ENCODE measurements at regions not wholly inside any gene's neighbourhood (a gene's known extent, or its start where the extent isn't known, plus 50 kb on each side); places are given as distances from the start of the nearest gene placed in this dataset.

- H3K27ac Mint-ChIP-seq (ENCODE audit: unreplicated experiment): no peak overlapping the region
- no peaks in the 10 kb centered on the region for H3K36me3 Mint-ChIP-seq (ENCODE audit: low read depth)
- peaks cover 9% of the 10 kb centered on the region for H3K27me3 Mint-ChIP-seq (ENCODE audit: low read depth)
- no peak overlapping the region for H3K4me3 Mint-ChIP-seq (ENCODE audit: unreplicated experiment)
- DNase-seq (ENCODE audit: low spot score): no peak
- no peaks in the 10 kb centered on the region for H3K4me1 Mint-ChIP-seq (ENCODE audit: low read depth)
- no peak for TF ChIP-seq CTCF (IDR thresholded peaks at IDR 0.05)
- H3K9me3 Mint-ChIP-seq (ENCODE audit: low read depth): no peaks in the 10 kb centered on the region
Measured at GRCh38 chr5:164578401-164578800, 1073.0 kb downstream of the MAT2B start.

- Mint-ChIP-seq H3K4me1 (ENCODE audit: low read depth) (no peaks in the 10 kb centered on the region), H3K27me3 (ENCODE audit: low read depth) (peaks cover 9% of the 10 kb centered on the region), H3K36me3 (ENCODE audit: low read depth) (no peaks in the 10 kb centered on the region), H3K27ac (ENCODE audit: unreplicated experiment) (no peak overlapping the region), H3K4me3 (ENCODE audit: unreplicated experiment) (no peak overlapping the region), H3K9me3 (ENCODE audit: low read depth) (no peaks in the 10 kb centered on the region)
- DNase-seq (ENCODE audit: low spot score): no peak
- no peak for TF ChIP-seq CTCF (IDR thresholded peaks at IDR 0.05)
Measured at GRCh38 chr5:164578911-164579310, 1073.5 kb downstream of the MAT2B start.

GRCh38 chr5:164580155-164580554, 1074.7 kb downstream of the MAT2B start:
- Mint-ChIP-seq H3K4me3 (ENCODE audit: unreplicated experiment) (no peak overlapping the region), H3K27me3 (ENCODE audit: low read depth) (peaks cover 9% of the 10 kb centered on the region)

GRCh38 chr5:164581889-164582288, 1076.5 kb downstream of the MAT2B start:
- DNase-seq (ENCODE audit: low spot score): no peak
- H3K36me3 Mint-ChIP-seq (ENCODE audit: low read depth): no peaks in the 10 kb centered on the region
- H3K4me3 Mint-ChIP-seq (ENCODE audit: unreplicated experiment): no peak overlapping the region
- TF ChIP-seq CTCF (IDR thresholded peaks at IDR 0.05): no peak
- no peaks in the 10 kb centered on the region for H3K4me1 Mint-ChIP-seq (ENCODE audit: low read depth)
- peaks cover 5% of the 10 kb centered on the region for H3K27me3 Mint-ChIP-seq (ENCODE audit: low read depth)
- no peaks in the 10 kb centered on the region for H3K9me3 Mint-ChIP-seq (ENCODE audit: low read depth)
- no peak overlapping the region for H3K27ac Mint-ChIP-seq (ENCODE audit: unreplicated experiment)

More at GRCh38 chr5:164580155-164580554, 1074.7 kb downstream of the MAT2B start:
- no peaks in the 10 kb centered on the region for H3K36me3 Mint-ChIP-seq (ENCODE audit: low read depth)
- no peaks in the 10 kb centered on the region for H3K9me3 Mint-ChIP-seq (ENCODE audit: low read depth)
- no peaks in the 10 kb centered on the region for H3K4me1 Mint-ChIP-seq (ENCODE audit: low read depth)
- no peak overlapping the region for H3K27ac Mint-ChIP-seq (ENCODE audit: unreplicated experiment)
- TF ChIP-seq CTCF (IDR thresholded peaks at IDR 0.05): no peak
- DNase-seq (ENCODE audit: low spot score): no peak

GRCh38 chr5:164593982-164594381, 1088.6 kb downstream of the MAT2B start:
- Mint-ChIP-seq H3K36me3 (ENCODE audit: low read depth) (no peaks in the 10 kb centered on the region), H3K27ac (ENCODE audit: unreplicated experiment) (no peak overlapping the region), H3K4me3 (ENCODE audit: unreplicated experiment) (no peak overlapping the region), H3K9me3 (ENCODE audit: low read depth) (no peaks in the 10 kb centered on the region), H3K4me1 (ENCODE audit: low read depth) (no peaks in the 10 kb centered on the region), H3K27me3 (ENCODE audit: low read depth) (no peaks in the 10 kb centered on the region)
- no peak for DNase-seq (ENCODE audit: low spot score)
- TF ChIP-seq CTCF (IDR thresholded peaks at IDR 0.05): no peak
